ENCODE measurements at regions not wholly inside any gene's neighbourhood (a gene's known extent, or its start where the extent isn't known, plus 50 kb on each side); places are given as distances from the start of the nearest gene placed in this dataset.

GRCh38 chr2:48017136-48017535 is 110.8 kb upstream of the FBXO11 start:
- Histone ChIP-seq H3K4me3 (replicated peaks; ENCODE audit: insufficient read depth, low read length) (no peak overlapping the region), H3K27ac (replicated peaks) (no peak overlapping the region), H3K27me3 (ENCODE audit: insufficient read depth, poor library complexity, severe bottlenecking) (no peaks in the 10 kb centered on the region)
- no peak for TF ChIP-seq GABPA (IDR thresholded peaks at IDR 0.05; ENCODE audit: low read depth)
- no peak for TF ChIP-seq SPI1 (IDR thresholded peaks at IDR 0.05; ENCODE audit: borderline replicate concordance, low read depth)
- no peak for TF ChIP-seq POLR2AphosphoS5 (IDR thresholded peaks at IDR 0.05; ENCODE audit: low read depth)
- TF ChIP-seq REST (IDR thresholded peaks at IDR 0.05; ENCODE audit: insufficient replicate concordance, low read depth) = no peak
- no peak for TF ChIP-seq CTCF (IDR thresholded peaks at IDR 0.05; ENCODE audit: insufficient read depth, low read length)
- no peak for DNase-seq (ENCODE audit: low read depth in 1 of 2, low spot score in 1 of 2)

GRCh38 chr2:48018480-48018879 is 112.2 kb upstream of the FBXO11 start:
- DNase-seq (ENCODE audit: low read depth in 1 of 2, low spot score in 1 of 2) = no peak
- Histone ChIP-seq H3K27ac (replicated peaks) (no peak overlapping the region), H3K27me3 (ENCODE audit: insufficient read depth, poor library complexity, severe bottlenecking) (no peaks in the 10 kb centered on the region), H3K4me3 (replicated peaks; ENCODE audit: insufficient read depth, low read length) (no peak overlapping the region)
- TF ChIP-seq GABPA (IDR thresholded peaks at IDR 0.05; ENCODE audit: low read depth) (no peak), POLR2AphosphoS5 (IDR thresholded peaks at IDR 0.05; ENCODE audit: low read depth) (no peak), REST (IDR thresholded peaks at IDR 0.05; ENCODE audit: insufficient replicate concordance, low read depth) (no peak)

GRCh38 chr2:48026865-48027264 is 120.6 kb upstream of the FBXO11 start:
- no peaks in the 10 kb centered on the region for H3K27me3 ChIP-seq (ENCODE audit: insufficient read depth, poor library complexity, severe bottlenecking)
- TF ChIP-seq POLR2AphosphoS5 (IDR thresholded peaks at IDR 0.05; ENCODE audit: low read depth) (no peak), GABPA (IDR thresholded peaks at IDR 0.05; ENCODE audit: low read depth) (no peak), SPI1 (IDR thresholded peaks at IDR 0.05; ENCODE audit: borderline replicate concordance, low read depth) (no peak), CTCF (IDR thresholded peaks at IDR 0.05; ENCODE audit: insufficient read depth, low read length) (no peak), REST (IDR thresholded peaks at IDR 0.05; ENCODE audit: insufficient replicate concordance, low read depth) (no peak)

GRCh38 chr2:48032765-48033164 is 126.5 kb upstream of the FBXO11 start:
- no peak for DNase-seq (ENCODE audit: low read depth in 1 of 2, low spot score in 1 of 2)
- no peak overlapping the region for H3K4me3 ChIP-seq (replicated peaks; ENCODE audit: insufficient read depth, low read length)
- H3K27ac ChIP-seq (replicated peaks) = no peak overlapping the region
- H3K27me3 ChIP-seq (ENCODE audit: insufficient read depth, poor library complexity, severe bottlenecking) = no peaks in the 10 kb centered on the region
- TF ChIP-seq REST (IDR thresholded peaks at IDR 0.05; ENCODE audit: insufficient replicate concordance, low read depth) (no peak), GABPA (IDR thresholded peaks at IDR 0.05; ENCODE audit: low read depth) (no peak), SPI1 (IDR thresholded peaks at IDR 0.05; ENCODE audit: borderline replicate concordance, low read depth) (no peak), CTCF (IDR thresholded peaks at IDR 0.05; ENCODE audit: insufficient read depth, low read length) (no peak), POLR2AphosphoS5 (IDR thresholded peaks at IDR 0.05; ENCODE audit: low read depth) (no peak)

More at GRCh38 chr2:48026865-48027264, 120.6 kb upstream of the FBXO11 start:
- Histone ChIP-seq H3K4me3 (replicated peaks; ENCODE audit: insufficient read depth, low read length) (no peak overlapping the region), H3K27ac (replicated peaks) (no peak overlapping the region)
- DNase-seq (ENCODE audit: low read depth in 1 of 2, low spot score in 1 of 2) = no peak
